ENCODE measurements at regions not wholly inside any gene's neighbourhood (a gene's known extent, or its start where the extent isn't known, plus 50 kb on each side); places are given as distances from the start of the nearest gene placed in this dataset.

DNA sequence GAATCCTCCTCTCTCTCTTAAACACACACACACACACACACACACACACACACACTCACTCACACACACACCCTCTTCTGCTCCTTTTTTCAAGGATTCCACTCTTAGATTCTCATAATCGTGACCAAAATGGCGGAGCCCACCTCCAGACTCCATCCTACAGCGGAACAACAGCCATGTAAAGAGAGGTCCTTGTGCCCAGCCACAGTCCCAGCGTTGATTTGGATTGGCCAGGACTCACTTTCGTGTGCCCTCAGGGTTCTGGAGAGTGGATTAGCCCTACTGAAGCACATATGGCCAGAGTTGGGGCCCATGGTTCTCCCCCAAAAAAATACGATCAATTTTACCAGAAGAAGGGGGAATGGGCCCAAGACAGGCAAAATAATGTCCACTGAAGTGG is 90.2 kb upstream of the SMNDC1 start:
- Histone ChIP-seq H3K4me3 (ENCODE audit: low read depth in 1 of 3, low read length in 3 of 3) (no peak overlapping the region), H3K4me1 (ENCODE audit: control insufficient read depth in 4 of 4, insufficient read depth in 4 of 4, low read length in 3 of 4) (peaks cover 2 to 14% (median 8%) of the 10 kb centered on the region in 4 donors), H3K9ac (ENCODE audit: low read depth in 1 of 2, low read length in 2 of 2) (no peak overlapping the region), H3K9me3 (ENCODE audit: control insufficient read depth in 4 of 4, low read length in 3 of 4) (no peaks in the 10 kb centered on the region), H3K27me3 (ENCODE audit: control insufficient read depth in 4 of 4, insufficient read depth in 4 of 4, low read length in 3 of 4) (no peaks in the 10 kb centered on the region), H3K27ac (ENCODE audit: low read depth in 1 of 2, low read length in 2 of 2) (peak overlapping the region; percentile 71 to 84), H3K36me3 (ENCODE audit: control insufficient read depth in 4 of 4, insufficient read depth in 3 of 4, low read depth in 1 of 4, low read length in 3 of 4) (no peaks in the 10 kb centered on the region)
- TF ChIP-seq HNF4G (IDR thresholded peaks at IDR 0.05) (no peak), FOXA2 (IDR thresholded peaks at IDR 0.05) (no peak), RAD21 (IDR thresholded peaks at IDR 0.05) (no peak), ATF3 (IDR thresholded peaks at IDR 0.05) (no peak), JUND (IDR thresholded peaks at IDR 0.05) (no peak), RXRA (IDR thresholded peaks at IDR 0.05) (no peak), SP1 (IDR thresholded peaks at IDR 0.05) (no peak), CTCF (IDR thresholded peaks at IDR 0.05; ENCODE audit: low read depth, low read length, missing input control) (no peak), TAF1 (conservative IDR thresholded peaks at IDR 0.05) (no peak), YY1 (IDR thresholded peaks at IDR 0.05) (no peak)
- TF ChIP-seq, protein P1, sequence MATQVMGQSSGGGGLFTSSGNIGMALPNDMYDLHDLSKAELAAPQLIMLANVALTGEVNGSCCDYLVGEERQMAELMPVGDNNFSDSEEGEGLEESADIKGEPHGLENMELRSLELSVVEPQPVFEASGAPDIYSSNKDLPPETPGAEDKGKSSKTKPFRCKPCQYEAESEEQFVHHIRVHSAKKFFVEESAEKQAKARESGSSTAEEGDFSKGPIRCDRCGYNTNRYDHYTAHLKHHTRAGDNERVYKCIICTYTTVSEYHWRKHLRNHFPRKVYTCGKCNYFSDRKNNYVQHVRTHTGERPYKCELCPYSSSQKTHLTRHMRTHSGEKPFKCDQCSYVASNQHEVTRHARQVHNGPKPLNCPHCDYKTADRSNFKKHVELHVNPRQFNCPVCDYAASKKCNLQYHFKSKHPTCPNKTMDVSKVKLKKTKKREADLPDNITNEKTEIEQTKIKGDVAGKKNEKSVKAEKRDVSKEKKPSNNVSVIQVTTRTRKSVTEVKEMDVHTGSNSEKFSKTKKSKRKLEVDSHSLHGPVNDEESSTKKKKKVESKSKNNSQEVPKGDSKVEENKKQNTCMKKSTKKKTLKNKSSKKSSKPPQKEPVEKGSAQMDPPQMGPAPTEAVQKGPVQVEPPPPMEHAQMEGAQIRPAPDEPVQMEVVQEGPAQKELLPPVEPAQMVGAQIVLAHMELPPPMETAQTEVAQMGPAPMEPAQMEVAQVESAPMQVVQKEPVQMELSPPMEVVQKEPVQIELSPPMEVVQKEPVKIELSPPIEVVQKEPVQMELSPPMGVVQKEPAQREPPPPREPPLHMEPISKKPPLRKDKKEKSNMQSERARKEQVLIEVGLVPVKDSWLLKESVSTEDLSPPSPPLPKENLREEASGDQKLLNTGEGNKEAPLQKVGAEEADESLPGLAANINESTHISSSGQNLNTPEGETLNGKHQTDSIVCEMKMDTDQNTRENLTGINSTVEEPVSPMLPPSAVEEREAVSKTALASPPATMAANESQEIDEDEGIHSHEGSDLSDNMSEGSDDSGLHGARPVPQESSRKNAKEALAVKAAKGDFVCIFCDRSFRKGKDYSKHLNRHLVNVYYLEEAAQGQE (IDR thresholded peaks at IDR 0.05), result no peak
- no peak for DNase-seq (ENCODE audit: low spot score)
- WGBS, result 97% methylated on average over 6 of the region's 6 CpGs

DNA sequence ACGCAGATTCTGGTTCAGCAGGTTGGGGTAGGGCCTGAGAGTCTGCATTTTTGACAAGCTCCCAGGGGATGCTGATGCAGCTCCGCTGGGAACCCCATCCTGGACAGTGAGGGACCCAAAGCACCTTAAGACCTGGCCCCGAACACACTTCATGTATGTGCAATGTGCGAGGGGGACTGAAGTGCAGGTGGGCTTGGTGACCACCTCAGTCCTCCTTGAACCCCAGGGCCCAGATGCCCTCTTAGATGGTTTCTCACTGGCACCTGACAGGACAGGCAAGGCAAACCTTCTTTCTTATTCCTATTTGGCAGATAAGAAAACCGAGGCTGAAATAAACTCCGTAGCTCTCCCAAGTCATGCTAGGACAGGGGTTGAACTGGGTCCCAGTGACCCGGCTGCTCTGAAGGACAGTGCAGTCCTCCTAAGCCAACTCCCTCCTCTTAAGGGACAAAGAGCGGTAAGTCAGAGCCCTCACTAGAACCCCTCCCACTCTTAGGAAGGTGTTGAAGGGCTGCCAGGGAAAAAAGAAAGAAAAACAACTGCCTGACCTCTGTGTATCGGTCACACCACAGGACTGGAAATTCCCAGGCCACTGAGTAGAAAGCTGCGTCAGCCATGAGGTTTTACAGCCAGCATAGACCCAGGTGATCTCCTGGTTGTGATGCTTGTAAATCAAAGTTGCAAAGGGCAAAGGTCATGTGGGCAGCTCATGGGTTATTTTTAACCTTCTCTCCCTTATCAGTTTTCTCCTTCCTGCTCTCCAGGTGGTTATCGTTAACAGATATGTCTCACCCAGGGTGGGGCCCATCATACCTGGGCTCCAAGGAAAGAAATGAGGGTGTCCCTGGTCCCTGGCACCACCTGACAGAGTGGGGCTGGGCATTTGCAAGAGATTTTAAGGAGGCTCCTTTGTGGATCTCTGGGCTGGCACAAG is 90.9 kb upstream of the SMNDC1 start:
- WGBS, result 44% methylated on average over 11 of the region's 11 CpGs
- Histone ChIP-seq H3K36me3 (ENCODE audit: control insufficient read depth in 4 of 4, insufficient read depth in 3 of 4, low read depth in 1 of 4, low read length in 3 of 4) (no peaks in the 10 kb centered on the region), H3K9me3 (ENCODE audit: control insufficient read depth in 4 of 4, low read length in 3 of 4) (no peaks in the 10 kb centered on the region), H3K4me1 (ENCODE audit: control insufficient read depth in 4 of 4, insufficient read depth in 4 of 4, low read length in 3 of 4) (peaks cover 2 to 14% (median 8%) of the 10 kb centered on the region in 4 donors), H3K27me3 (ENCODE audit: control insufficient read depth in 4 of 4, insufficient read depth in 4 of 4, low read length in 3 of 4) (no peaks in the 10 kb centered on the region), H3K27ac (ENCODE audit: low read depth in 1 of 2, low read length in 2 of 2) (peak overlapping the region; percentile 71 to 84), H3K4me3 (ENCODE audit: low read depth in 1 of 3, low read length in 3 of 3) (no peak overlapping the region), H3K9ac (ENCODE audit: low read depth in 1 of 2, low read length in 2 of 2) (peak overlapping the region in 1 of 2 donors; percentile 51)
- no peak for DNase-seq (ENCODE audit: low spot score)
- peak; percentile 92 for TF ChIP-seq MAX (IDR thresholded peaks at IDR 0.05)
- peak; percentile 37 to 91 for TF ChIP-seq EGR1 (IDR thresholded peaks at IDR 0.05; ENCODE audit: low read depth in 2 of 2)
- TF ChIP-seq, protein P1 (IDR thresholded peaks at IDR 0.05), result peak; percentile 87
- TF ChIP-seq HNF4A (conservative IDR thresholded peaks at IDR 0.05), result peak; percentile 92 to 97
- TF ChIP-seq GABPA (IDR thresholded peaks at IDR 0.05 in 1 of 2, conservative IDR thresholded peaks at IDR 0.05 in 1 of 2), result peak in 1 of 2 donors; percentile 45
- peak; percentile 84 for TF ChIP-seq ZBTB33 (IDR thresholded peaks at IDR 0.05)
- TF ChIP-seq HNF4G (IDR thresholded peaks at IDR 0.05), result peak; percentile 68
- TF ChIP-seq RAD21 (IDR thresholded peaks at IDR 0.05), result peak; percentile 64 to 74
- peak; percentile 75 to 93 for TF ChIP-seq JUND (IDR thresholded peaks at IDR 0.05)
- TF ChIP-seq NR2F2 (IDR thresholded peaks at IDR 0.05), result peak; percentile 96
- peak; percentile 89 for TF ChIP-seq YY1 (IDR thresholded peaks at IDR 0.05)
- peak; percentile 29 for TF ChIP-seq FOXA1 (IDR thresholded peaks at IDR 0.05)

Measured in liver (tissue), 8 donors.